Activated T-cell treated with anti-CD3 and anti-CD28 coated beads, Interleukin-2, amount 50 U/mL, for 72 hours (primary cell): ENCODE measurements at regions not wholly inside any gene's neighbourhood (a gene's known extent, or its start where the extent isn't known, plus 50 kb on each side); places are given as distances from the start of the nearest gene placed in this dataset.
A peak's percentile ranks its signal among the peaks of the same experiment; 100 is the strongest.
"Not testable (repeated sequence)": the region's sequence is repeated elsewhere in the genome, so short reads cannot be mapped to it uniquely, and the experiment has no call there.

Experiments
- ATAC-seq, 2 donors: fragments of 150-1000 bp; cut with Tn5 transposase; replicated peaks in 1 of 2; 2 replicates each; pipeline ENCODE4 v1.10.0; 2021; ENCODE audit warnings: moderate library complexity in 2 of 2, mild to moderate bottlenecking in 1 of 2
- DNase-seq, 2 donors: peaks; one replicate each; pipeline ENCODE4 v3.0.0; 2021 to 2022; ENCODE audit warnings: mixed read lengths in 1 of 2
- H3K27ac Mint-ChIP-seq: one replicate; pipeline ENCODE4 v1.8.0; 2022; ENCODE audit warnings: mild to moderate bottlenecking, moderate library complexity, mixed read lengths
- H3K27me3 Mint-ChIP-seq: one replicate; pipeline ENCODE4 v1.8.0; 2022; ENCODE audit warnings: low read depth, mixed read lengths
- H3K36me3 Mint-ChIP-seq, 2 donors: one replicate each; pipeline ENCODE4 v1.8.0; 2022; ENCODE audit warnings: mixed read lengths in 2 of 2, mild to moderate bottlenecking in 1 of 2; ENCODE audit not compliant: insufficient read depth in 2 of 2
- H3K4me1 Mint-ChIP-seq: one replicate; pipeline ENCODE4 v1.8.0; 2022; ENCODE audit warnings: low read depth, mixed read lengths
- H3K4me3 Mint-ChIP-seq, 2 donors: one replicate each; pipeline ENCODE4 v1.8.0; 2022; ENCODE audit warnings: mild to moderate bottlenecking in 2 of 2, mixed read lengths in 2 of 2, moderate library complexity in 2 of 2
- H3K9me3 Mint-ChIP-seq, 2 donors: one replicate each; pipeline ENCODE4 v1.8.0; 2022; ENCODE audit warnings: mixed read lengths in 2 of 2

DNA sequence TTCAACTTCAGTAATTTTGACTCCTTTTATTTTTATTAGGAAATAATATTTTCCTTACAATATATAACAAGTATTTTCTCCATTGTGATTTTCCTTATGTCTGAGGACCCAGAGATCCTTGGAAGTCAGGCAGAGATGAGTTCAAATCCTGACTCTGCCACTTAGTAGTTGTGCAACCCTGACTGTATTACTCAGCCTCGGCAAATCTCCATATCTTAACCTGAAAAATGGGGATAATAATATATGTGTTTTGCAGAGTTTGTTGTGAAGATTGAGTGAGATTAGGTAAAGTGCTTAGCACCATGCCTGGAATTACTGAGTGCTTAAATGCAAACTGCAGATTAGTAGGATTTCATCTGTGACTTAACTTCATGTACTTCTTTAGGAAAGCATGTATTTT, 120.5 kb upstream of the KLF14 start:
- H3K9me3 Mint-ChIP-seq = peaks cover 14 to 18% of the 10 kb centered on the region in 2 donors
- no peak overlapping the region for H3K27ac Mint-ChIP-seq
- peaks cover 38 to 45% of the 10 kb centered on the region in 2 donors for H3K36me3 Mint-ChIP-seq
- DNase-seq = no peak
- no peaks in the 10 kb centered on the region for H3K4me1 Mint-ChIP-seq
- H3K27me3 Mint-ChIP-seq = no peaks in the 10 kb centered on the region
- ATAC-seq = no peak
- H3K4me3 Mint-ChIP-seq = no peak overlapping the region

DNA sequence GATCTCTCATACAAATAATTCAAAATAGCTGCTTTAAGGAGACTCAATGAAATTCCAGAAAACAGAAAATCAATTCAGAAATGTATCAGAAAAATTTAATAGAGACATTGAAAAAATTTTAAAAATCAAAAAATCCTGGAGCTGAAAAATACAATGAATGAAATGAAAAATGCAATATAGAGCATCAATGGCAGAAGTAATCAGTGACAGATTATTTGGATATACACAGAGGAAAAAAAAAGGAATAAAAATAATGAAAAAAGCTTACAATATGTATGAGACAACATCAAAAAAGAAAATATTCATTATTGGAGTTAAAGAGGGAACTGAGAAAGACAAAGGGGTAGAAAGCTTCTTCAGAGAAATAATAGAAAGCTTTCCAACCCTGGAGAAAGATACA, 122.9 kb upstream of the KLF14 start:
- Mint-ChIP-seq H3K9me3 (peaks cover 17 to 31% of the 10 kb centered on the region in 2 donors), H3K27ac (peak overlapping the region; percentile 11), H3K27me3 (no peaks in the 10 kb centered on the region), H3K4me3 (no peak overlapping the region), H3K4me1 (no peaks in the 10 kb centered on the region), H3K36me3 (peaks cover 54 to 66% of the 10 kb centered on the region in 2 donors)
- no peak for DNase-seq
- no peak for ATAC-seq

DNA sequence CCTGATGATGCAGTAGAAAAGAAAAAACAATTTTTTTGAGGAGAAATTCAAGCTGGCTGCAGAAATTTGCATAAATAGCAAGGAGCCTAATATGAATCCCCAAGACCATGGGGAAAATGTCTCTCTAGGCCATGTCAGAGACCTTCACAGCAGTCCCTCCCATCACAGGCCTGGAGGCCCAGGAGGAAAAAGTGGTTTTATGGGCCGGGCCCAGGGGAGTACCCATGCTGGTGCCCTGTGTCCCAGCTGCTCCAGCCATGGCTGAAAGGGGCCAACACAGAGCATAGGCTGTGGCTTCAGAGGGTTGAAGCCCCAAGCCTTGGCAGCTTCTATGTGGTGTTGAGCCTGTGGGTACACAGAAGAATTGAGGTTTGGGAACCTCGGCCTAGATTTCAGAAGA, 126.8 kb upstream of the KLF14 start:
- not testable (repeated sequence) for ATAC-seq, H3K4me1 Mint-ChIP-seq, H3K4me3 Mint-ChIP-seq, DNase-seq, H3K27me3 Mint-ChIP-seq
- H3K27ac Mint-ChIP-seq = peak overlapping the region; percentile 64
- peaks cover 66 to 94% of the 10 kb centered on the region in 2 donors for H3K36me3 Mint-ChIP-seq
- peaks cover 26 to 31% of the 10 kb centered on the region in 2 donors for H3K9me3 Mint-ChIP-seq

DNA sequence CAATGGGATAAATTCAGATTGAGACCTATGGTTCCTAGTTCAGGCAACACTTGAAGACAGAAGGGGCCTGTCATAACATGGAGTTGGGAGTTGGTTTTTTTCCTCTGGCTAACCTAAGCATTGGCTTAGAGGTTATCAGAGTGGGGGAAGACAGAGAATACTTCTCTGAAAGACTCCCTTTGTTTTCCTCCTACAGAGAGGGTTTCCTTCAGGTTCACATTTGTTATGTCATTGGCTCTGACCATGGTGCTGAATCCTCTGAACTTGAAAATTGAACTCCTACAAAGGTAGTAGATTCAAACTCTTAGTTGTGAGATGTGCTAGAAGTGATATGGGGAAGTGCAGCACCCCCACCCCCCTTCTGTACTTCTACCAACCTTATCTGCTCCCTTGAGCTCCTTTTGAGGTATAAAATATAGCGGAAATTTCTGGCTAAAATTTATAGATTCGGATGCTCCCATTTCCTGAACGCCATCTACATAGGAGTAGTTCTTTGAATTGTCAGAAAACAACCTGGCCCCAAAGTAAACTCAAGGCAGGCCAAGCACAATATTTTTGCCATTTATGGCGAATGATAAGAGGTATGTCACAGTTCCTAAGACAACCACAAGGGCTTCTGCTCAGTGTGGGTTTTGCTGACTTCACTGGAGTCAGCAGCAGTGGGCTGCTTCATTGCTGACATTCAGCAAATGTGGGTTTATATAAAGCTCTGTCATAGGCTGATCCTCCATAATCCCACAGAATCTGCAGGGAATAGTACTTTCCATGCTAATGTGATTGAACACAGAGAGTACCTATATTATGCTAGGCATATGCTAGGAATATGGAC, 131.6 kb upstream of the KLF14 start:
- ATAC-seq (peak; percentile 31), DNase-seq (no peak)
- Mint-ChIP-seq H3K27ac (peak overlapping the region; percentile 35), H3K4me1 (no peaks in the 10 kb centered on the region), H3K9me3 (peaks cover 7 to 9% of the 10 kb centered on the region in 2 donors), H3K4me3 (no peak overlapping the region), H3K36me3 (peaks cover 31 to 74% of the 10 kb centered on the region in 2 donors), H3K27me3 (no peaks in the 10 kb centered on the region)

DNA sequence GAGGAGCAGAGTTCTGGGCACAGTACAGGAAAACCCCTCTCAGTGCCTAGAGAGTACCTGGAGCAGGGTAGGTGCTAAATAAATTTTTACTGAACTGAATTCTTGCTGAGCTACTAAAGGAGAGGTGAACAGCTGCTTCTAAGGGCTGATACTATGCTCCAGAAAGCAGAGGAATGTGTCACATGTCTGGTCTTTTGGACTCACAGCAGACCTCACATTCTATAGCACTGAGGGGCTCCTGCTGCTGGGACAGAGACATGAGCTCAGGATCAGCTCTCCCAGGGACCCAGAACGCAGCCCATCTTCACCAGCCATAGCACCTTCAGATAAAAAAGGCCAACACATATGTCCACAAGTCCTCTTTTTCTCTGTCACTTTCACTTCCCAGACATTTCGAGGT, 133.0 kb upstream of the KLF14 start:
- Mint-ChIP-seq H3K9me3 (peaks cover 0 to 9% of the 10 kb centered on the region in 2 donors), H3K4me1 (peaks cover 5% of the 10 kb centered on the region), H3K27me3 (no peaks in the 10 kb centered on the region), H3K27ac (peak overlapping the region; percentile 5), H3K4me3 (no peak overlapping the region), H3K36me3 (peaks cover 21 to 70% of the 10 kb centered on the region in 2 donors)
- DNase-seq (no peak), ATAC-seq (peak; percentile 15 to 16)

DNA sequence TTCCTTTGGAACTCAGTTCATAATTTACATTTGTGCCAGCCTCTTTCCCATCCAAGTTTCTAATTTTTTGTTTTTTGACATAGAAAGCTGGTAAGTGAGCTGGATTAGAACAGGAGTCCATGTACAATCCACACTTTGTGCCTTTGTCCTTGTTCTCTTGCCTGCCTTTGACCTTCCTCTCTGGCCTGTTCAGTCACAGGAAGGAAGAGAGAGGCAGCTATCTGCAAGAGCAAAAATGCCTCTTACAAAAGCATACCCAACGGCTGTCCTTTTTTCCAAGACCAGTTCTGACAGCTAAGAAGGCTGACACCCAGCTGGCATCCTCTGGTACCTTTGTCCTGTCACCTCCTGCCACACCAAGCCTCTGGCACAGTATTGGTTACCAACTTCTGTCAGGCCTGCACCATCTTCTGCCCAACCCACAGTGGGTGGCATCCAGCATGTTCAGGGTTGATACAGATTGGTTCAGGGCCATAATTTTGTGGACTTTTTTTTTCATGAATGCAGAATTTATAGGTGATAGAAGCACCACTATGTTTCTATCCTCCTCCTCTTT, 133.7 kb upstream of the KLF14 start:
- H3K4me3 Mint-ChIP-seq = no peak overlapping the region
- H3K9me3 Mint-ChIP-seq = peaks cover 0 to 8% of the 10 kb centered on the region in 2 donors
- peak overlapping the region; percentile 5 for H3K27ac Mint-ChIP-seq

DNA sequence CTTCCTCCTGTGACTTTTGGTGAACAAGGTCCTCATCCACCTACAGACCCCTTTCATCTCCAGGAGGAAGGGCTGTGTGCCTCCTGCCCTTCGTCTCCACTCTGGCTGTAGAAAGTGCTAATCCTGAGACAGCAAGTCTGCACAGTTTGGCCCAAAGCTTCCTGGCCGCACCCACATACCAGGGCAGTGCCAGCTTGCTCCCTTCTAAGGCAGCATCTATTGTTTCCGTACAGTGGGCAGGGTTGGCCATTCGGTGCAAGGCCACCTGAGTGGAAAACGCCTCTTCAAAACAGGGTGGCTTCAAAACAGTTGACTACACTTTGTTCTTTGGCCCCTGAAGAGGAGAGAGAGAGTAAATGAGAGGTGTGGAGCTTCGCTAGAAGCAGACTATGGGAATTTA, 134.1 kb upstream of the KLF14 start:
- no peak overlapping the region for H3K4me3 Mint-ChIP-seq
- H3K27me3 Mint-ChIP-seq = no peaks in the 10 kb centered on the region
- ATAC-seq (peak in 1 of 2 donors; percentile 5), DNase-seq (no peak)
- peaks cover 19 to 68% of the 10 kb centered on the region in 2 donors for H3K36me3 Mint-ChIP-seq
- peaks cover 0 to 7% of the 10 kb centered on the region in 2 donors for H3K9me3 Mint-ChIP-seq
- H3K4me1 Mint-ChIP-seq = peaks cover 10% of the 10 kb centered on the region
- peak overlapping the region; percentile 5 for H3K27ac Mint-ChIP-seq

More for the DNA sequence above, 133.7 kb upstream of the KLF14 start:
- DNase-seq (no peak), ATAC-seq (peak in 1 of 2 donors; percentile 20)
- Mint-ChIP-seq H3K27me3 (no peaks in the 10 kb centered on the region), H3K36me3 (peaks cover 19 to 69% of the 10 kb centered on the region in 2 donors), H3K4me1 (peaks cover 9% of the 10 kb centered on the region)

DNA sequence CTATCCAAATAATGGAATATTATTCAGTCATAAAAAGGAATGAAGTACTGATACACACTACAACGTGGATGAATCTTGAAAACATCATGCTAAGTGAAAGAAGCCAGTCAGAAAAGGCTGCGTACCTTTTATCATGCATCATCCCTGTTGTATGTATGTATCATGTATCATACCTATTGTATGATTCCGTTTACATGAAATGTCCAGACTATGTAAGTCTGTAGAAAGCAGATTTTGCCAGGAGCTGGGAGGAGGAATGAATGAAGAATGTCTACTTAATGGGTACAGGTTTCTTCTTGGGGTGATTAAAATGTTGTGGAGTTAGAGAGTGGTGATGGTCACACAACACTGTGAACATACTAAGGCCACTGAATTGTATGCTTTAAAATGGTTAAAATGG, 135.9 kb upstream of the KLF14 start:
- peaks cover 15 to 68% of the 10 kb centered on the region in 2 donors for H3K36me3 Mint-ChIP-seq
- peak overlapping the region; percentile 12 for H3K27ac Mint-ChIP-seq
- ATAC-seq = no peak
- DNase-seq = no peak
- H3K9me3 Mint-ChIP-seq = no peaks in the 10 kb centered on the region
- H3K4me1 Mint-ChIP-seq = peaks cover 28% of the 10 kb centered on the region
- no peaks in the 10 kb centered on the region for H3K27me3 Mint-ChIP-seq
- H3K4me3 Mint-ChIP-seq = no peak overlapping the region

DNA sequence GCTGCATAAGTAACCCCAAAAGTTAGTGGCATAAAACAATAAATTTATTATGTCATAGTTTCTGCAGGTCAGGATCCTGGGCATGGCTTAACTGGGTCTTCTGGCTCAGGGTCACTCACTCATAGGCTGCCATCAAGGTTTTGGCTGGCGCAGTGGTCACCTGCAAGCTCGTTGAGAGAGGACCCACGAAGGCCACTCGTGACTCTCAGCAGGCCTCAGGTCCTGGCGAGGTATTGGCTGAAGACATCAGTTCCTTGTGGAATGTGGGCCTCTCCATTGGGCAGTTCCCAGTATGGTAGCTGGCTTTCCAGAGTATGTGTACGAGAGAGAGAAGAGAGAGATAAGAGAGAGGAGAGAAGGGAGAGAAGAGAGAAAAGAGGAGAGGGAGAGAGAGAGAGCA, 138.3 kb upstream of the KLF14 start:
- no peak overlapping the region for H3K4me3 Mint-ChIP-seq
- DNase-seq = no peak
- peaks cover 12 to 67% of the 10 kb centered on the region in 2 donors for H3K36me3 Mint-ChIP-seq
- H3K27ac Mint-ChIP-seq = peak overlapping the region; percentile 68
- peak in 1 of 2 donors; percentile 2 for ATAC-seq
- no peaks in the 10 kb centered on the region for H3K9me3 Mint-ChIP-seq
- peaks cover 40% of the 10 kb centered on the region for H3K4me1 Mint-ChIP-seq
- no peaks in the 10 kb centered on the region for H3K27me3 Mint-ChIP-seq

DNA sequence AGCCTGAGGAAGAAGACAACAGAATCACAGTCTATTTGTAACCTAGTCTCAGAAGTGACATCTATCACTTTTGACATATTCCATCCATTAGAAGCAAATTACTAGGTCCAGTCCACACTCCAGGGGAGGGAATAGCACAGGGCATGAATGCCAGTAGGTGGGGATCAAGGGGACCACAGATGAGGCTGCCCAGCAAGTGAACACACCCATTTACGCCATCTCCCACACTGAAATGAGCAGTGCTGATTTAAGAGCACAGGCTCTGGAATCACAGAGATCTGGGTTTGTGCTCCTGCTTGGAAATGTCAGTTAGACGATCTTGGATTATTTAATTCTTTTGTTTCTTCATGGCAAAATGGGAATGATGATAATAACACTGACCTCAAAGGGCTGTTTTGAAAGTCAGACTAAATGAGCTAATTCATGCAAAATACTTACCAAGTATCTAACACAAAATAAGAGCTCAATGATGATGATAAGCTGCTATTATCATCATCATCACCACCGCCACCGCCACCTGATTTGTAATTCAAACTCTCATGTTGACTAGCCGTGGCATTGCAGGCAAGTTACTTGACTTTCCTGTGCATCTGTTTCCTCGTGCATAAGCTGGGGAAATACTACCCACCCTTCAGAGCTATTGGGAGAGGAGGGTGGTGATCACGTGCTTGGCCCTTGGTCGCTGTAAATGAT, 138.9 kb upstream of the KLF14 start:
- Mint-ChIP-seq H3K4me3 (no peak overlapping the region), H3K36me3 (peaks cover 14 to 68% of the 10 kb centered on the region in 2 donors), H3K9me3 (no peaks in the 10 kb centered on the region), H3K27me3 (no peaks in the 10 kb centered on the region), H3K27ac (peak overlapping the region; percentile 43), H3K4me1 (peaks cover 43% of the 10 kb centered on the region)
- ATAC-seq (peak in 1 of 2 donors; percentile 20), DNase-seq (no peak)

DNA sequence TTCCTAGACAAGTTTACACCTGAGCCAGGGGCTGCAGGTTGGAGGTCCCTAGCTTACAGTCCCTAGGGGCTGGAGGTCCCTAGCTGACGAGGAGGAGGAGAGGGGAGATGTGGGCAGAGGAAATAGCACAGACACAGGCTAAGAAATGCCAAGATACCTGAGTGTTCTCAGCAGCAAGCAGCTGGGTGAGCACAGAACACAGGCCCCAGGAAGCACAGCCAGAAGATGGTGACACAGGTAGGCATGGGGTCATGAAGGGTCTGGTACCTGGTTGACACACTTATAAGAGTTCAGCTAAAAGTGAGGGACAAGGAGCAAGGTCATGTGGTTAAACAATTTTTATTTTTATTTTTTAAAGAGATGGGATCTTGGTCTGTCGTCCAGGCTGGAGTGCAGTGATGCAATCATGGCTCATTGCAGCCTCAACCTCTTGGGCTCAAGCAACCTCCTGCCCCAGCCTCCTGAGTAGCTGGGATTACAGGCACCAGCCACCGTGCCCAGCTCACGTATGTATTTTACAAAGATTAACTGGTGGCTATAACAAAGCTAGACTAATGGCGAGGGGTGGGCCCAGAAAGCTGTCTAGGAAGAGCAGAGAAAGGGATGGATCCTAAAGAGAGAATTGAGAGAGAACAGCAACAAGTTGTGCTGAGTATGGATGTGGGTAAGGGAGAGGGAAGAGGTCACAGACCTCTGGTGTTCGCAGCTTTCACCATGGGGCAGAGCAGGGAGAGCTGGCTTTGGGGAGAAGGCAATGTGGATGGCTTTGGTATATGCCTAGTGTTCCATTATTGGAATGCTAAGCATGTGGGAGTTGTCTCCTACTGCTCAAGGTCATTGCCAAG, 140.3 kb upstream of the KLF14 start:
- Mint-ChIP-seq H3K4me1 (peaks cover 53% of the 10 kb centered on the region), H3K4me3 (no peak overlapping the region), H3K27me3 (no peaks in the 10 kb centered on the region), H3K36me3 (peaks cover 18 to 67% of the 10 kb centered on the region in 2 donors), H3K9me3 (no peaks in the 10 kb centered on the region), H3K27ac (peak overlapping the region; percentile 43)
- no peak for DNase-seq
- no peak for ATAC-seq

DNA sequence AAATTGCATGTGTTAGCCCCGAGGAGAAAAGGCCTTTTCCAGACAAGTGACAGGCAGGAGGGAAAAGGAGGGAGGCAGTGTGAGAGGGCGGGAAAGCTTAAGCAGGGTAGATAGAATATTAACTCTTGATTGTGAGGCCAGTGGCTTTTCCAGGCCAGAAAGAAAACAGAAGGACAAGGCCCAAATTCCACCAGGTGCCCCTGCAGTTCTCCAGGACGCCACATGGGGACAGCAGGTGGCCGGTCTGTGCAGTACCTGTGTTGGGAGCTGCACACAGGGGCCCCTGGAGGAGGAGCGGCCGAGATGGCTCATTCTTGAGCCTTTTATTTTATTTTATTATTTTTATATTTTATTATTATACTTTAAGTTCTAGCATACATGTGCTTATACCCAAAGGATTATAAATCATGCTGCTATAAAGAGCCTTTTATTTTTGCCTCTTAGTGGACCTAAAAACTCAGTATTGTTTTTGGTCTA, 141.3 kb upstream of the KLF14 start:
- H3K36me3 Mint-ChIP-seq = peaks cover 18 to 65% of the 10 kb centered on the region in 2 donors
- no peaks in the 10 kb centered on the region for H3K27me3 Mint-ChIP-seq
- H3K4me1 Mint-ChIP-seq = peaks cover 53% of the 10 kb centered on the region
- H3K4me3 Mint-ChIP-seq = no peak overlapping the region
- H3K27ac Mint-ChIP-seq = peak overlapping the region; percentile 82
- DNase-seq (peak; percentile 60 to 61), ATAC-seq (peak; percentile 53 to 55)
- no peaks in the 10 kb centered on the region for H3K9me3 Mint-ChIP-seq
